NK-92 treated with Interleukin-12 subunit alpha and Interleukin-12 subunit beta, amount 100 ng/mL, for 24 hours (cell line): ENCODE measurements at regions not wholly inside any gene's neighbourhood (a gene's known extent, or its start where the extent isn't known, plus 50 kb on each side); places are given as distances from the start of the nearest gene placed in this dataset.
"Not testable (repeated sequence)": the region's sequence is repeated elsewhere in the genome, so short reads cannot be mapped to it uniquely, and the experiment has no call there.

ENCODE experiments used
- DNase-seq: peaks from one replicate; lab custom pipeline; 2025; lab: John Stamatoyannopoulos, UW

DNA sequence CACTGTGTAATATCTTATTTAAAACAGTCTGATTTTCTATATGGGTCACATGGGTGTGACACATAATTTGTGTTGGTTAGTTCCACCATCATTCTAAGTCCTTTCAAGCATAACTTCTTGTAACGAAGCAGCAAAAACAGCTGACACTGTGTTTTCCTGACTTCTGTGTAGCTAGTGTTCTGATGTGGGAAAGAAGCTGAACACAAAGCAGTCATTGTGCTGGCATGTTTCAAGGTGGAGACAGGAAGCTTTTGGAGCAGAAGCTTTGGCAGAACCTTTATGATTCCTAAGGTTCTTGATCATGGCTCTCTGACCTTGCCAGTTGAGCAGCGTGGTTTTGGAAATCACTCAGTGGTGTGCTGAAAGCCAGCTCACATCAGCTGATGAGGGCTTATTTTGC is 351.7 kb upstream of the MDGA2 start:
- DNase-seq = no peak

GRCh38 chr14:48023881-48024280 is 348.5 kb upstream of the MDGA2 start:
- DNase-seq = no peak

- not testable (repeated sequence) for DNase-seq
Observed at GRCh38 chr14:48011484-48011883, 336.1 kb upstream of the MDGA2 start.

DNA sequence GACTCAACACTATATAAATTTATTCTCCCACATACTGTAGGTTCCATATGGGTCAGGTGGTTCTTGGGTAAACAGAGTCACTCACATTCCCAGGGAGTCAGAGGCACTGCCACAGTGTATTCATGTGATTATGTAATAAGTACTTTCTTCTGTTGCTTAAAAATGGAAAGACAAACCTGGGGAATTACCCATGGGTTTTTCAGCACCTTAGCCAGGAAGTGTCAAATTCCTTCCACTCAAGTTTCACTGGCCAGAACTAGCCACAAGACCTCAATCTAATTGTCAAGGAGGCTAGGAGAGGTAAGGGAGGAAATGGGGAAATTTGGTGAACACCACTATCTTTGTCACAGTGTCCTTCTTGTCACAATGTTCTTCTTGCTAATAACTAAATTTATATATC is 333.2 kb upstream of the MDGA2 start:
- DNase-seq = no peak

GRCh38 chr14:48005986-48006385 is 330.6 kb upstream of the MDGA2 start:
- no peak for DNase-seq

DNA sequence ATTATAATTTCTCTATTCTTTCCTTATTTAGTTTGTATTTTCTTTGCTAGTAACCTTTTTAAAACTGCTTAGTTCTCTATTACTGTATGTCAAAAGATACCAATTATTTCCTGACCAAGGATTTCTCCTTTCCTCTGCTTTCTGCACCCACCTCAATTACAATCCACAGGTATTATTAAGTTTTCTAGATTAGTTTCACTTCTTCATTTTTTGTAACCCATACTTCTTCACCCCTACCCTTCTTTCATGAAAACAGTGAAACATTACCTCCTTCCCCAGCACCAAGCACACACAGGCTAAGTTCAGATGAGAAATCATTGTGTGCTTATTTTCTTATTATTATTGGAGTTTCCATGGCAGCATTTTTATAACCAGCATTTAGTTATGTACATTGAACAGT is 318.5 kb upstream of the MDGA2 start:
- no peak for DNase-seq

GRCh38 chr14:47988175-47988574 is 312.8 kb upstream of the MDGA2 start:
- DNase-seq = no peak

DNA sequence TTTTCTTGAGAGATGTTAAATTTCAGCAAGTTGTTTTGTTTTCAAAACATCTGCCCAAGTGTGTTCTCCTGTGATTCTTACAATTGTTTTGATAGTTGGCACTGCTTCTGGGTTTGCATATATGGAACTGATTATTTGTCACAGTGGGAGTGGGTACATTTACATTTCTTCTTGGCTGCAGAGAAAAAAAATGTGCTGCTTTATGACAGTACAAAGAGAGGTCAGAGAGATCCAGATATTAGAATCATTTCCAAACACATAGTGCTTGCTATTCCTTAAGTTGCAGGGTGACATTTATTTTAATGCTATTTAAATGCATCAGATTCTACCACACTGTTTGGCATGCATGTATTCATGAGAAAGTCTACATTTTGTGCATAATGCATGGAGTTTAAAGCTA is 303.5 kb upstream of the MDGA2 start:
- no peak for DNase-seq

DNA sequence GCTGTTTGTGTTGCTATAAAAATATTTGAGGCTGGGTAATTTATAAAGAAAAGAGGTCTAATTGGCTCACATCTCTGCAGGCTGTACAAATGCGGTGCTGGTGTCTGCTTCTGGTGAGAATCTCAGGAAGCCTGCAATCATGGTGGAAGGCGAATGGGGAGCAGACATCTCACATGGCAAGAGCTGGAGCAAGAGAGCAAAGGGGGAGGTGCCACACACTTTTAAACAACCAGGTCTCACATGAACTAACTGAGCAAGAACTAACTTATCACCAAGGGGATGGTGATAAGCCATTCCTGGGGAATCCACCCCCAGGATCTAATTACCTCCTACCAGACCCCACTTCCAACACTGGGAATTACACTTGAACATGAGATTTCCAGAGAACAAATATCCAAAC is 300.7 kb upstream of the MDGA2 start:
- no peak for DNase-seq

DNA sequence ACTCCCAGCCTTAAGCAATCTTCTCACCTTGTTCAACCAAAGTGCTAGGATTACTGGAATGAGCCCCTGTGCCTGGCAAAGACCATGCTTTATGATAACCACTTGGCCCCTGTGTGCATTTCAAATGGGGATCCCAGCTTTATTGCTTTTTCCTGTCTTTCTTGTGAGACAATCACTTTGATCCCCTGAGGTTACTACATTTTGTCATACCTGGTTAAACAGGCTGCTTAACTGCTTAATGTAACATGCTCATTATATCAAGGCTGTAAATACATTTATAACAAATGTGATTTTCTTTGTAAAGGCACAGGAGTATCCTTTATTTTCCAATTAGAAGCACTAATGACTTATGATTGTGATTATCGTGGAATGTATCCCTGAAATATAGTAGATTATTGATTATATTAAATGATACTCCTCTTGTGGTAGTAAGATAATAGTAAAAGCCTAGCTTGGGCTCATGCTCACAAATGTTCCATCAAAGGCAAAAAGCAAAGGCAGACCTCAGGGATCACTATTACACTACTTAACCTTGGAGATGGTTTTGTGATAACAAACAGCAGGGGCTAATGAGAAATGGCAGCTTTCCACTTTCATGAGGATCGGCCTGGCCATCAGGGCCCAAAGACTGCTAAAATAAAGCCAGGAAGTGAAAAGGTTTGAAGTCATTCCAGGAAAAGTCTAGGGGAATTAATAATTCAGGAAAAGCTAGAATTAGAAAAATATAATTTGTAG is 290.8 kb upstream of the MDGA2 start:
- no peak for DNase-seq

- DNase-seq = no peak
Observed at GRCh38 chr14:47961634-47962033, 286.2 kb upstream of the MDGA2 start.

GRCh38 chr14:47959740-47960139 is 284.3 kb upstream of the MDGA2 start:
- no peak for DNase-seq

GRCh38 chr14:47949006-47949405 is 273.6 kb upstream of the MDGA2 start:
- DNase-seq = no peak

DNA sequence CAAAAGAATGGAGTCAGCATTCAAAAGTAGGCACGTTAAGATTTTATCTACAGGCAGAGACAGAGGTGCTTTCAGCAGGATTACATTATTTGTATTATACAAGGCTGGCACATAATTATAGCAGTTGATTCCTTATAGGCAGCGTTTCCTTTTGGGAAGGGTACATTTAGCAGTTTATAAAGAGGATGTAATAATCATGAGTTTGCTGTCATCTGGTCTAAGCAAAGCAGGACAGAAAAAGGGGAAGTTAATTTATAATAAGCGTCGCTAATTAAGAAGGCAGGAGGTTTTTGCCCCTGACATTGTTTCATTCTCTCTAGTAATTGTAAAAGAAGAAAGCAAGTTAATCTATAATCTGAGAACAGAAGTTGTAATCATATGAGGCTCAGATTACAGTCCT is 259.9 kb upstream of the MDGA2 start:
- no peak for DNase-seq

- no peak for DNase-seq
Observed at GRCh38 chr14:47929334-47929733, 253.9 kb upstream of the MDGA2 start.

DNA sequence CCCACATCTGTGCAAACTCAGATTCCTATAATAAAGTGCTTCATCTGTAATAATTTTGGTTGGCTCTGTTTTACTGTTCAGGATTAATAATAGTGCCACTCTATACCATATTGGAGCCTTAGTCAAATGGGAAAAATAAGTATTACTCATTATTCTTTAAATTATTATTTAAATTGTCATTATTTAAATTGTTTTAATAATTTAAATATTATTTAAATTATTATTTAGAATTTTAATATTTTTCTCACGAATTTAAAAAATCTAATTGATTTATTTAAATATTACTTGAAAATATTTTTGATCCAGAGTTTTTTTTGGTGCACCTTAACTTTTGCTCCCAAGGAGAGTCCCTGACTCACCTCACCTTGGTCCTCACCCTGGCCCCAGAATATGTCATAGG is 245.7 kb upstream of the MDGA2 start:
- DNase-seq = no peak

DNA sequence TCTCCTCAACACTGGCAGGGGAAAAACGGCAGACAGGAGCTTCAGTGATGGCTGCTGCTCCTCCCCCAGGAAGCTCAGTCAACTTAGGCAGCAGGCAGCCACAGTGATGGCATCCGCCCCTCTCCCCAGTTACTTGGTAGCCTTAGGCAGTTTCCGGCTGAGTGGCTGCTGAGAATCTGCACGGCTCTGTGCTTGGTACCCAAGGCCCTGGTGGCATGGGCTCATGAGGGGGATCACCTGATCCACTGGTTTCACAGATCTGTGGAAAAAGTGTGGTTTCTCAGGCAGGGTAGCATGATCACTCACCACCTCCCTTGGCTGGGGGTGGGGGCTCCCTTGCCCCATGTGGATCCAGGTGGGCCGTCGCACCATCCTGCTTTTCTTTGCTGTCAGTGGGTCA is 244.6 kb upstream of the MDGA2 start:
- DNase-seq = no peak

DNA sequence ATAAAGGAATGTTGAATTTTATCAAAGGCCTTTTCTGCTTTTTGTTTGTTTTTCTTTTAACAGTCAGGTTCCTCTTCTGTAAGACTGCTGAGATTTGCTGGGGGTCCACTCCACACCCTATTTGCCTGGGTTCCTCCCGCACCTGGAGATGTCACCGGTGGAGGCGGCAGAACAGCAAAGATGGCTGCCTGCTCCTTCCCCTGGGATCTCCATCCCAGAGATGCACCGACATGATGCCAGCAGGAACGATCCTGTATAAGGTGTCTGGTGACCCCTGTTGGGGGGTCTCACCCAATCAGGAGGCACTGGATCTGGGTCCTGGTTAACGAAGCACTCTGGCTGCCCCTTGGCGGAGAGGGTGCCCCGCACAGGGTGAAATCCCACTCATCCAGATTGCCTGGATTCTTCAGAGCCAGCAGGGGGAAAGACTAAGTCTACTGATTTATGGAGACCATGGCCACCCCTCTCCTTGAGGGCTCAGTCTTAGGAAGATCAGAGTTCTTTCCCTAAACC is 244.0 kb upstream of the MDGA2 start:
- DNase-seq = no peak

- no peak for DNase-seq
Observed at GRCh38 chr14:47917344-47917954, 242.0 kb upstream of the MDGA2 start.

GRCh38 chr14:47901141-47901540 is 225.7 kb upstream of the MDGA2 start:
- DNase-seq = not testable (repeated sequence)

- DNase-seq = no peak
Observed at GRCh38 chr14:47899685-47900084, 224.3 kb upstream of the MDGA2 start.

GRCh38 chr14:47874350-47874749 is 198.9 kb upstream of the MDGA2 start:
- DNase-seq = no peak

DNA sequence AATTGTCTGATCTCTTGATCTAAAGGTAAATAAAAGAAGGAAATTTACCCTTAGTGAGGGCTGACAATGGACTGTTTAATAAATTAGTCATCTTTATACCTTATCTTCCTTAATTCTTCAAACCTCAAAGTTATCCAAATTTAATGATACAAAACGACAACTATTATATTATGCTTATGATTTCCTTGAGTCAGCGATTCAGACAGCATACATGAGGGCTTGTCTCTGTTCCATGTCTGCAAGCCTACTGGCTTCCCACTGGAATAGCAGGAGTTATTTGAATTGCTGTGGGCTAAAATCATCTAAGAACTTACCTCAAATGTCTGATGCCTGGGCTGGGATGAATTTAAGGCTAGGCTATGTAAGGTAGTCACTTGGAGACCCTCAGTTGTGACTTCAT is 197.2 kb upstream of the MDGA2 start:
- no peak for DNase-seq

- no peak for DNase-seq
Observed at GRCh38 chr14:47863441-47863840, 188.0 kb upstream of the MDGA2 start.
